ENCODE measurements at regions not wholly inside any gene's neighbourhood (a gene's known extent, or its start where the extent isn't known, plus 50 kb on each side); places are given as distances from the start of the nearest gene placed in this dataset.

DNA sequence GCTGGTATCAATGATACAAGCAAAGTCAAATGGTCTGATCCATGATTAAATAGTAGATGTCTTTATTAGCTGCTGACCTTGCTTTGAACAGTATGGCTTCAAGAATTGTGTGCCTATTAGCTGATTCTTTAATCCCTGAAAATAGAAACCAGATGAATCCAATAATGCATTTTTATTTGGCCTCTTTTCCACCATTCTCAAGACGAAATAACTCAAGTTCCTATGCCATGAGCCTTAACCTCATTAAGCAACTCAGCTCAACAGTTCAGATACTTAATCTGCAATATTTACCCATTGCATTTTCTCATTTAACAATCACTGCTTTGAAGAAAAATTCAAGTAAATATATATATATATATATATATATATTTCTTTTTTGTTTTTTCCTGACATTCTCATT lies 588.6 kb upstream of the MEF2C start:
- DNase-seq (ENCODE audit: low read depth, low spot score), result no peak

- no peak for DNase-seq (ENCODE audit: low read depth, low spot score)
Measured at GRCh38 chr5:89471115-89471514, 588.1 kb upstream of the MEF2C start.

DNA sequence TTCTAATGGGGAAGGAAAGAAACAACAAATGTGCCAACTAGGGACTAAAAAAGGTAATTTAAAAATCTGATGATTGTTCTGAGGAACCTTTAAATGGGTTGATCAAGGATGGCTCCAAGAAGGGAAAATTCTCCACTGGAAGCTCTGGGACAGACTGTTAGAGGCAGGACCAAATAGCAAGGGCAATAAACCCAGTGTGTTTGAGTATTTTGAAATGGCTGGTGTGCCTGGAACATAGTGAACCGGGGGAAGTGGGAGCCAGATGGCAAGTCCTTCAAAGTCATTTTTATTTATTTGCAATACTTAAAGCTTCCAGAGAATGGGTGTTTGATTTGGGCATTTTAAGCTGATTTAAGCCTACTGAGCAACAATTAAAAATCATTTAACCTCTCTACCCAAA lies 587.7 kb upstream of the MEF2C start:
- no peak for DNase-seq (ENCODE audit: low read depth, low spot score)

DNA sequence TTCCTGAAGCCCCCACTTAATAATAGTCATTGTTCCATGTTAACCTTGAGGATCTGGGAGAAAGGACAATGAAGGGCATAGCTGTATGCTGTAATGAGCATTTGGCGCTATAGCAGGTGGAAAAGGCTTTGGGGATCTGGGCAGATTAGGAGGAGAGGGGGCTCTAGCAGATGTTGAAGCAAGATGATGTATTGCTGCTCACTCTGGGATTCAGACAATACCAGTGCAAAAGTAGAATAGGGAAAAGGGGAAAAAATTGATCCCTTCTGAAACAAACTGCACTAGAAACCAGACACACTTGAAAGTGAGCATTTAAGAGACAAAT lies 575.3 kb upstream of the MEF2C start:
- DNase-seq (ENCODE audit: low read depth, low spot score), result no peak

DNA sequence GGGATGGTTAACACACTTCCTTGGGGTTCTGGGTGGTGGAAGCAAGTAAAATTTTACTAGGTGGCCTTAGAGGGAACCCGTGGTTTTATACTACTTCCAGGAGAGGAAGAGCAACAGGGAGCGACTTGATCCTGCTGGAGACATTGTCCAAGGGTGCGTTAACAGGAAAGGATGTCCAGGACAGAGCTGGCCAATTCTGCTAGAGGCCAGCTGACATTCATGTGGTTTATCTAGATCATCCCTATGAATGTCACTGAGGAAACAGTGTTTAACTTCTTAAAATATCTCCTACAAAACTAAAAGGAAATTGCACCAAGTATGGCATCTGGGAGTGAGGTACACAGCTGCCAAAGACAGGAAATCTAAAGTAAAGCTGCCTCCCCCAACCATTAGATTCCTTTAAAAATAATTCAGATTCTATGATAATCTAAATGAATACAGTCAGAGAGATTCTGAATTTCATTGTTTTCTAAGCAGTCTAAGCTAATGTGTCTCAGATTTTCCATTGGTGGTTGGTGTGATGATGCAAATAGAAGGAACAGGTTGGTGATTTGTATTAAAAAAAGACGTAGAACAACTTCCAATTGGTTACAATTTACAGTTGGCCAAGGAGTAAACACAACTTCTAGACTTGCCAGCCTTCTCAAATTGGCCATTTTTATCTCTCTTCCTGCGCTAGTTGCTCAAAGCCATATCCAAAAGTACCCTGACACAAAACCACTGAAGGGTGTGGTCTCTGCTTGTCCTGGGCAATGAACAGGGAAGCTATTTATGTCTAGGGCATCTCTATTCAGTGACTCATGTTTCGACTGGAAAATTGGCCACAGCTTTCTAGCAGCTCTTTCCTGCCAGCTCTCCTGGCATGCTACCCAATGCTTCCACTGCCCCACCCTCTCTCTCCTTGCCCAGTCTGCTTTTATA lies 574.7 kb upstream of the MEF2C start:
- no peak for DNase-seq (ENCODE audit: low read depth, low spot score)

DNA sequence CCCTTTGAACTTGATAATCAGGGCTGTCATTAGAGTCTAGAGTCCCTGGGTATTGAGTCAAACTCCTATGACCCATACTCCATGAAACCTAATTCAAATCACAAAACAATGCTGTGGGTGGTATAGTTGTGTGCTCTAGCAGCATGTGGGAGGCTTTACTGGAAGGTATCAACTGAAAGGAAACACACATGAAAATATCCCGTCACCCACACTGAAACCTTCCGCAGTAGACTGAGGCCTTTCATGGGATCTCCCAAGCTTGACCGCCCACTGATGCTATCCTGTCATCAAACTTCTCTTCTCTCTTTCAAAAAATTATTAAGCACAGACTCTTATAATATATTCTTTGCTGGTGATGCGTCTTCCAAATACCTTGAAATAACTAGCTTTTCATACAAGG lies 569.1 kb upstream of the MEF2C start:
- DNase-seq (ENCODE audit: low read depth, low spot score), result no peak

- no peak for DNase-seq (ENCODE audit: low read depth, low spot score)
Measured at GRCh38 chr5:89451263-89451662, 568.3 kb upstream of the MEF2C start.

DNA sequence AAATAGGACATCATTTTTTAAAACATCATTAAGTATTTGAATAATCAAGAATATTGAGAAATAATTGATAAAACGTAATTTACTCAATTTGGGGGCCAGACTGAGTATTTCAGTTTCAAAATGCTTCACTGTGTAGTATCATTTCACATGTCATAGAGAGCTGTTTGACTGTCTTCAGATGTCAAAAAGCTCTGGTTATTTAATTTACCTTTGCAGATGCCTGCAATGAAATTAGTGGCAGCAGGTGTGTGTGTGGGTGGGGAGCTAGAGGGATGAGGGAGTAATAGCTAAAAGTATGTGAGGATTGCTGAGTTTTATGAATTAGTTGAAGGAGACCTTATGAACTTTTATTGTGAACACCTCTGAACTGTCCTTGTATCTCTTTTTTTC lies 567.2 kb upstream of the MEF2C start:
- no peak for DNase-seq (ENCODE audit: low read depth, low spot score)

- DNase-seq (ENCODE audit: low read depth, low spot score), result no peak
Measured at GRCh38 chr5:89449392-89450148, 566.6 kb upstream of the MEF2C start.

DNA sequence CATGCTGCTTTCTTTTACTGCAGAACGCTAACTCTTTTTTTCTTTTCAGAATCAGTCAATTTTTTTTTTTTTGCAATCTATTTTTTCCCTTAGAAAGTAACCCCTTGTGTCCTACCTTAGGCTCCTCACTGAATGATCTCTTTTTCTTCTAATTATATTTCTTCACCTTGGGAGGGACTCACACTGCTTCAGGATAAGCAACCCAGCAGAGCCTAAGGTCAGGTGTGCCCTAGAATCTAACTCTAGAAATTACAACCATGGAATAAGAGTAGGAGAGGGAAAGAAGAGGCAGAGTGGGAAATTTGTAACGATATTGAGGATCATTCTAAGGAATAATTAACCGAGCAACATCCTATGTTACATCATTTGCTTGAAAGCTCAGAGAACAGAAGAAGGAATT lies 564.0 kb upstream of the MEF2C start:
- DNase-seq (ENCODE audit: low read depth, low spot score), result no peak

- no peak for DNase-seq (ENCODE audit: low read depth, low spot score)
Measured at GRCh38 chr5:89445106-89445745, 562.2 kb upstream of the MEF2C start.

DNA sequence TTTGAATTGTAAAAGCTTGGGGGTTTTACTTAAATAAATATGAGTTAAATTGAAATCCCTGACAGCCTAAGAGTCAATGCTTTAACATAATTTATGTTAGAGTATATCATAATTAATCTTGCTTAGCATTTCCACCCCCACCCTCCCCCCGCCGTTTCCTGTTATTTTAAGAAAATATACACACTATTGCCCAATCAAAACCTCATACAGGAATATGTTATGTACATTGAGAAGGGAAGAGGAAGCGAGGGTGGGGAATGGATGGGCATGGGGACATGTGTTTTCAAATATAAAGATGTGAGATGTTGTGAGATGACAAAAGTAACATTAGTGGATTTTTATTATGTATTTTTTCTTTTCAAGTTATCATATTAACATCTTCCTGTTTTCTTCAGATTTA lies 561.1 kb upstream of the MEF2C start:
- no peak for DNase-seq (ENCODE audit: low read depth, low spot score)

GRCh38 chr5:89443508-89443907 lies 560.5 kb upstream of the MEF2C start:
- no peak for DNase-seq (ENCODE audit: low read depth, low spot score)

- no peak for DNase-seq (ENCODE audit: low read depth, low spot score)
Measured at GRCh38 chr5:89441965-89442364, 559.0 kb upstream of the MEF2C start.

GRCh38 chr5:89440670-89441069 lies 557.7 kb upstream of the MEF2C start:
- no peak for DNase-seq (ENCODE audit: low read depth, low spot score)

DNA sequence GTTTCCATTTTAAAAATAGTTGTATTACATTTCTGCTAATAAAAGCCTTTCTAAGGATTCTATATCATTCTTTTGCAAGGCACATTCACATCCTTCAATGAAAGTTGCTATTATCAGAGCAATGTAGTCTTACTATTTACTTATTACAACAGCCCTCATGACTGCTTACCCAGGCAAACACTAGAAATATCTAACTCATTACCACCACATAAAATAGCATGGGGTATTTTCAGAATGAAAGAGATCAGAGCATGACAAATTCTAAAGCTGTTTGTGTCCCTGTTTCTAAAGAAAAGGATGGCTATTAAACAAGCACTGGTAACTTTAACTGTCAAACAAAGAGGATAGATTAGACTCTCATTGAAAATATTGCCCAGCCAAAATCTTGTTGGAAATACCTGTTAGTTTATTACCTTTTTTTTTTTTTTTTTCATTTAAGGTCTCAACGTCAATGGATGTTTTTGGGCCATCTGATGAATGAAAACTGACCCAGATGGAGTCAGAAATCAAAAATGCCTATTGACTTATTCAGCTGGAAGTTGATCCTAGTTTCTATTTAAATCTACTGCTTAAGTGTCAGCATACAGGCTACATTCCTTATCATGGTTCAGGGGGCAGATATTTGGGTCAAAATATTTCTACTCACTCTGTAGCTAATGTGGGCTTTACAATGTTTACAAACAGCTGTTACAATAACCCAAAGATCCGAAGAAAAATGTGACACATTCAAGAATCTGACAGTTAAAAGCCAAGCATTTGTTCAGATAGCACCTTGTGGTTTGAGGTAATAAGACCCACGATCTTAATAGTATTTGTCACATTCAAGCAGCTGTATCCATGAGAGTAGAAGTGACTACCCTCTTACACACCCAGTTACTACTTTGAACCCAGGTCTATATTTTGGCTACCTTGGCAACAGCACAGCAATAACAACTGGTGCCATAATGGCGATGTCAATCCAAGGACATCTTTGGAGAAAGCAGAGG lies 554.8 kb upstream of the MEF2C start:
- DNase-seq (ENCODE audit: low read depth, low spot score), result no peak

DNA sequence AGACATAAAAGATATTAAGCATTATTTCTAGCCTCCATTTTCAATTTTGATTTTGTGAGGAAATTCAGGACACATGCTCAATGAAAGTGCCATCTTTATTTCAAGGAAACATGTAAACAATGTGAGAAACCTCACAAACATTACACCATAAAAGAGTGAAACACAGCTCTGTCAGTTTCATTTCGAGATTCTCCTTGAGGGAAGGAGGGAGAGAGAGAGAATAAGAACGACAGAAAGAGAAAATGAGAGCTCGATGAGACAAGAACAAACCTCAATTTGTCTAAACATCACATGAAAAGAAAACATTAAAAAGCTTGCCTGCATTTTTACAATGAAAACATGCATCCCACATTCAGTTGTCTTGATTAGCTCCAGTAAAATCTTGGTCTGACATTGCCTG lies 553.5 kb upstream of the MEF2C start:
- DNase-seq (ENCODE audit: low read depth, low spot score), result no peak

DNA sequence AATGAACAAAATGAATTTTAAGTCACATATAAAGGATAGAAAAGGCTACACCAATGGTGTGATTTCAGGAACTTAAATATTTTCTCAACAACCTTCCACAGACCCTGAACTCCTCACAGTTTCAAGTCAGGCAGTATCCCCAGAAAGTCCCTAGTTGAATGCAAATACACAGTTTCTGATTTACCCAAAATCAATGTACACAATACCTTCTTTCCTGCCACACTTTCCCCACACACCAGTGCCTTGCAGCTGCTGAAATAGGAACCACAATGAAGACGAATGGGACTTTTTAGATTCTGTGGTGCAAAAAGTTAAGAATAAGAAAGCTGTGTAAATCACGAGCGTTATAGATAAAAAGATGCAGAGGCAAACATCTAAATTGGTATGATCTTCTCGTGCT lies 552.4 kb upstream of the MEF2C start:
- DNase-seq (ENCODE audit: low read depth, low spot score), result no peak

- DNase-seq (ENCODE audit: low read depth, low spot score), result no peak
Measured at GRCh38 chr5:89428624-89429023, 545.6 kb upstream of the MEF2C start.

DNA sequence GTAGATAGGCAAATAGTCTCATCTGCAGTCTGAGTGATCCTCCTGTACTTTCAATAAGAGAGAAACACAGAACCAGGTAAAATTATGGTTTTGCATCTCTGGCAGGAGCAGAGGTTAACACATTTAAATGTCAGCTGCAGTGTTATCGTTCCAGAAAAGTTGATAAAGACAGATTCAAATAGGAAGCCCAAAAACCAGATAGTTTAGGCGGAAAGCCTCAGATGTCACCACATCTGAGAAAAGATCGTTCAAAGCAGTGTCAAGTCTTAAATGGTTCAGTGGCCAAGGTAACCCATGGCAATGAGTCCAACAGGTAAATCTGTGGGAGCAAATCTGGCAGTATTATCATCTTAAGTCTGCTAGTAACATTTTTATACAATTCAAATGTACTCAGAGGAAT lies 542.1 kb upstream of the MEF2C start:
- no peak for DNase-seq (ENCODE audit: low read depth, low spot score)

DNA sequence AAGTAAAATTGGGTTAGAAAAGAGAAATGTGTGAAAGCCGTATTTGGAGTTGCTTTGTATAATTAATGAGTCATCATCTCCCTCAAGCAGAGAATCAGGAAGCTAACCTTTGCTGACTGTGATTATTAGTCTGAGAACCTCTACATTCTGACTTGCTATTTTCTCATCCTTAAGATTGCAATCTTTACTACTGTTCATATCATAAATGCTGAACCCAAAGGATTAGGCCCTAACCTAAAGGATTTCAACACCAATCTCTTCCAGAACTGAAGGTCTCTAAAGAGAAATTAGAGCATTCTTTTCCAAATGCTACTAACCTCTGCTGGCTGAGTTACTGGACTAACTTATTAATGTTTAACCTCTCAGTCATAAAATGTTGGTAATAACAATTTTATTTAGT lies 538.1 kb upstream of the MEF2C start:
- no peak for DNase-seq (ENCODE audit: low read depth, low spot score)

Data from smooth muscle cell of the brain vasculature (primary cell).